ENCODE measurements at regions not wholly inside any gene's neighbourhood (a gene's known extent, or its start where the extent isn't known, plus 50 kb on each side); places are given as distances from the start of the nearest gene placed in this dataset.

DNA sequence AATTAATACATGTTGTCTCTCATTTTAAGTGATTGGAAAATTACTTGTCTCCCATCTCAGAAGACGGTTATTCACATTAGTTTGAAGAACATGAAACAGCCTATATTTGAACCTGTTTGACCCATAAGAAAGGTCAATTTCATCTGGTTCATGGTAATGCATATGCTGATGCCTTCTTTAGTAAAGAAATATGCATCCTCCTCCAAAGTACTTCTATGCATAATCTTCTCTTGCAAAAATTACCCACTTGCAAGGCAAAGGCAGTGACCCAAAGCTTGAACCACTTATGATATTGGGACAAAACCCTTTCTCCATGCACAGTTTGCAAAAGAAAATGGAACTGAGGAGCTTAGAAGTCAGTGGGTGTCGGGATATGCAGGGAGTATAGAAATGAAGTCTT lies 65.4 kb upstream of the IRX1 start:
- TF ChIP-seq, protein P1, sequence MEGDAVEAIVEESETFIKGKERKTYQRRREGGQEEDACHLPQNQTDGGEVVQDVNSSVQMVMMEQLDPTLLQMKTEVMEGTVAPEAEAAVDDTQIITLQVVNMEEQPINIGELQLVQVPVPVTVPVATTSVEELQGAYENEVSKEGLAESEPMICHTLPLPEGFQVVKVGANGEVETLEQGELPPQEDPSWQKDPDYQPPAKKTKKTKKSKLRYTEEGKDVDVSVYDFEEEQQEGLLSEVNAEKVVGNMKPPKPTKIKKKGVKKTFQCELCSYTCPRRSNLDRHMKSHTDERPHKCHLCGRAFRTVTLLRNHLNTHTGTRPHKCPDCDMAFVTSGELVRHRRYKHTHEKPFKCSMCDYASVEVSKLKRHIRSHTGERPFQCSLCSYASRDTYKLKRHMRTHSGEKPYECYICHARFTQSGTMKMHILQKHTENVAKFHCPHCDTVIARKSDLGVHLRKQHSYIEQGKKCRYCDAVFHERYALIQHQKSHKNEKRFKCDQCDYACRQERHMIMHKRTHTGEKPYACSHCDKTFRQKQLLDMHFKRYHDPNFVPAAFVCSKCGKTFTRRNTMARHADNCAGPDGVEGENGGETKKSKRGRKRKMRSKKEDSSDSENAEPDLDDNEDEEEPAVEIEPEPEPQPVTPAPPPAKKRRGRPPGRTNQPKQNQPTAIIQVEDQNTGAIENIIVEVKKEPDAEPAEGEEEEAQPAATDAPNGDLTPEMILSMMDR (IDR thresholded peaks at IDR 0.05) = no peak
- TF ChIP-seq POLR2A (IDR thresholded peaks at IDR 0.05) = no peak

Data from breast epithelium (tissue), 3 donors.